ENCODE measurements at regions not wholly inside any gene's neighbourhood (a gene's known extent, or its start where the extent isn't known, plus 50 kb on each side); places are given as distances from the start of the nearest gene placed in this dataset.

DNA sequence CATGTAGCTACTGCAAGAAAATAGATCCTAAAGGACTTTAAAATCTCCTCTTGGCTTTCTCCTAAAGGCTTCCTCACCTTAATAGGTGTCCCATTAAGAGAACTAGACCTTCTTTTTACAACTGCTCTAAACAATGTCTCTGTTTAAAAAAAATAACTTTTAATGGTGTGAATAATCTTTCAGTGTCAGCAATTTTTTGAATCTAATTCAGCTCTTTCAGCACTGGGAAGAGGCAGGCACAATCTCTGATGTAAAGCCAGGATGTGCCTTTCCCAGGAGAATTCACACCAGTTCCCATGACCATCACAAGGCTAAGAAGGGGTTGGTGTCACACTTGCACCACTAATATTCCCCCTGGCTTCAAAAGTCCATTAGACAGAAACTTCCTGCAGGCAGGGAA is 254.6 kb downstream of the XPNPEP1 start:
- ChIA-PET CTCF (no interaction called here), POLR2A (no interaction called here), RAD21 (ENCODE audit: low non-redundant PET in 1 of 2, low total read pairs in 2 of 2, uncharacterized antibody in 2 of 2, unreplicated experiment in 2 of 2) (no interaction called here)
- no peak for TF ChIP-seq EZH2phosphoT487 (IDR thresholded peaks at IDR 0.05; ENCODE audit: borderline replicate concordance)
- no peak for TF ChIP-seq CEBPB (IDR thresholded peaks at IDR 0.05; ENCODE audit: low read depth)
- TF ChIP-seq RAD21 (IDR thresholded peaks at IDR 0.05; ENCODE audit: low read depth) = no peak
- TF ChIP-seq, protein P1, sequence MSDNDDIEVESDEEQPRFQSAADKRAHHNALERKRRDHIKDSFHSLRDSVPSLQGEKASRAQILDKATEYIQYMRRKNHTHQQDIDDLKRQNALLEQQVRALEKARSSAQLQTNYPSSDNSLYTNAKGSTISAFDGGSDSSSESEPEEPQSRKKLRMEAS (IDR thresholded peaks at IDR 0.05) = no peak
- TF ChIP-seq JUND (IDR thresholded peaks at IDR 0.05) = no peak
- TF ChIP-seq POLR2A (IDR thresholded peaks at IDR 0.05; ENCODE audit: borderline replicate concordance, extremely low read depth, insufficient read depth, insufficient read length) = no peak
- no peak for TF ChIP-seq EZH2 (IDR thresholded peaks at IDR 0.05)
- no peak for TF ChIP-seq TCF7L2 (IDR thresholded peaks at IDR 0.05; ENCODE audit: borderline replicate concordance, extremely low read depth, insufficient read depth, insufficient read length)
- TF ChIP-seq, protein P2, sequence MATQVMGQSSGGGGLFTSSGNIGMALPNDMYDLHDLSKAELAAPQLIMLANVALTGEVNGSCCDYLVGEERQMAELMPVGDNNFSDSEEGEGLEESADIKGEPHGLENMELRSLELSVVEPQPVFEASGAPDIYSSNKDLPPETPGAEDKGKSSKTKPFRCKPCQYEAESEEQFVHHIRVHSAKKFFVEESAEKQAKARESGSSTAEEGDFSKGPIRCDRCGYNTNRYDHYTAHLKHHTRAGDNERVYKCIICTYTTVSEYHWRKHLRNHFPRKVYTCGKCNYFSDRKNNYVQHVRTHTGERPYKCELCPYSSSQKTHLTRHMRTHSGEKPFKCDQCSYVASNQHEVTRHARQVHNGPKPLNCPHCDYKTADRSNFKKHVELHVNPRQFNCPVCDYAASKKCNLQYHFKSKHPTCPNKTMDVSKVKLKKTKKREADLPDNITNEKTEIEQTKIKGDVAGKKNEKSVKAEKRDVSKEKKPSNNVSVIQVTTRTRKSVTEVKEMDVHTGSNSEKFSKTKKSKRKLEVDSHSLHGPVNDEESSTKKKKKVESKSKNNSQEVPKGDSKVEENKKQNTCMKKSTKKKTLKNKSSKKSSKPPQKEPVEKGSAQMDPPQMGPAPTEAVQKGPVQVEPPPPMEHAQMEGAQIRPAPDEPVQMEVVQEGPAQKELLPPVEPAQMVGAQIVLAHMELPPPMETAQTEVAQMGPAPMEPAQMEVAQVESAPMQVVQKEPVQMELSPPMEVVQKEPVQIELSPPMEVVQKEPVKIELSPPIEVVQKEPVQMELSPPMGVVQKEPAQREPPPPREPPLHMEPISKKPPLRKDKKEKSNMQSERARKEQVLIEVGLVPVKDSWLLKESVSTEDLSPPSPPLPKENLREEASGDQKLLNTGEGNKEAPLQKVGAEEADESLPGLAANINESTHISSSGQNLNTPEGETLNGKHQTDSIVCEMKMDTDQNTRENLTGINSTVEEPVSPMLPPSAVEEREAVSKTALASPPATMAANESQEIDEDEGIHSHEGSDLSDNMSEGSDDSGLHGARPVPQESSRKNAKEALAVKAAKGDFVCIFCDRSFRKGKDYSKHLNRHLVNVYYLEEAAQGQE (IDR thresholded peaks at IDR 0.05; ENCODE audit: low read depth) = no peak
- TF ChIP-seq ELF1 (IDR thresholded peaks at IDR 0.05; ENCODE audit: borderline replicate concordance, low read depth) = no peak
- no peak for TF ChIP-seq FOSL1 (IDR thresholded peaks at IDR 0.05; ENCODE audit: low read depth)
- no peak for TF ChIP-seq ZNF274 (IDR thresholded peaks at IDR 0.05; ENCODE audit: low read depth, low read length)
- TF ChIP-seq YY1 (IDR thresholded peaks at IDR 0.05; ENCODE audit: extremely low read depth, insufficient replicate concordance, low read depth, low read length) = no peak
- TF ChIP-seq POLR2AphosphoS5 (IDR thresholded peaks at IDR 0.05; ENCODE audit: low read depth, low read length) = no peak
- no peak for TF ChIP-seq SP1 (IDR thresholded peaks at IDR 0.05; ENCODE audit: low read depth)
- TF ChIP-seq ZFX (IDR thresholded peaks at IDR 0.05) = no peak
- TF ChIP-seq, protein P3, sequence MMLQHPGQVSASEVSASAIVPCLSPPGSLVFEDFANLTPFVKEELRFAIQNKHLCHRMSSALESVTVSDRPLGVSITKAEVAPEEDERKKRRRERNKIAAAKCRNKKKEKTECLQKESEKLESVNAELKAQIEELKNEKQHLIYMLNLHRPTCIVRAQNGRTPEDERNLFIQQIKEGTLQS (IDR thresholded peaks at IDR 0.05) = no peak
- Histone ChIP-seq H3K36me3 (ENCODE audit: control insufficient read depth in 1 of 2, insufficient read depth in 2 of 2, low read length in 2 of 2) (no peaks in the 10 kb centered on the region), H2AFZ (ENCODE audit: low read depth, low read length, poor library complexity, severe bottlenecking) (no peak overlapping the region), H3K4me1 (ENCODE audit: control insufficient read depth in 1 of 2, insufficient read depth in 2 of 2, low read length in 2 of 2) (no peaks in the 10 kb centered on the region), H3K27ac (ENCODE audit: low read depth, low read length) (no peak overlapping the region), H3K27me3 (ENCODE audit: insufficient read depth, low read length) (no peaks in the 10 kb centered on the region), H4K20me1 (ENCODE audit: insufficient read depth) (no peaks in the 10 kb centered on the region), H3K9me2 (ENCODE audit: insufficient read depth) (no peaks in the 10 kb centered on the region), H3K4me3 (replicated peaks in 1 of 2; ENCODE audit: low read depth in 1 of 2, low read length in 2 of 2) (no peak overlapping the region), H3K79me2 (ENCODE audit: insufficient read depth, low read length) (no peaks in the 10 kb centered on the region), H3K4me2 (ENCODE audit: low read length) (no peak overlapping the region), H3K9me3 (ENCODE audit: control insufficient read depth in 1 of 2, insufficient read depth in 1 of 2, low read depth in 1 of 2, low read length in 2 of 2) (no peaks in the 10 kb centered on the region), H3K9ac (ENCODE audit: low read length) (no peak overlapping the region)
- no TSS peak for BruUV-seq (replicated peaks)
- ATAC-seq (no peak), DNase-seq (ENCODE audit: low read depth, low spot score) (no peak)
- intact Hi-C loops (cut with micrococcal nuclease) = no loop called here

All from HCT116 (cell line).